ENCODE measurements at regions not wholly inside any gene's neighbourhood (a gene's known extent, or its start where the extent isn't known, plus 50 kb on each side); places are given as distances from the start of the nearest gene placed in this dataset.
"Not testable (repeated sequence)": the region's sequence is repeated elsewhere in the genome, so short reads cannot be mapped to it uniquely, and the experiment has no call there.

DNA sequence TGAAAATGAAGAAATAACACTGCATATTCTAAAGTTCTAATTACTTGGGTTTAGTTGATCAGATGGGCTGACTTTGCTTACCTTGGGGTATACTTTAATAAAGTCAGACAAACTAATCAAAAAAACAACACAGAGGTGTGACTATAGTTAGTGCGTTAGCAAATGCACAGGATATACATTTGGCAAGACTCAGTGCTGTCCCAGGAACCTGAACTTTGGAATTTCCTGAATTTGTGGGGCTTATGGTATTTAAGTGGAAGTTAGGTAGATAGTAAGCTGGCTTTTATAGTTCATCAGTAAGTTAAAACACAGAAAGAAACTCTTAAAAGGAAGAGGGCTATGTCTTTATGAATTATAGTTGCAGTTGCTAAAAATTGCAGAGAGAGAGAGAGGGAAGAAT, 302.6 kb upstream of the DDI1 start:
- no peak for DNase-seq

GRCh38 chr11:103735497-103736032, 300.9 kb upstream of the DDI1 start:
- no peak for DNase-seq

DNA sequence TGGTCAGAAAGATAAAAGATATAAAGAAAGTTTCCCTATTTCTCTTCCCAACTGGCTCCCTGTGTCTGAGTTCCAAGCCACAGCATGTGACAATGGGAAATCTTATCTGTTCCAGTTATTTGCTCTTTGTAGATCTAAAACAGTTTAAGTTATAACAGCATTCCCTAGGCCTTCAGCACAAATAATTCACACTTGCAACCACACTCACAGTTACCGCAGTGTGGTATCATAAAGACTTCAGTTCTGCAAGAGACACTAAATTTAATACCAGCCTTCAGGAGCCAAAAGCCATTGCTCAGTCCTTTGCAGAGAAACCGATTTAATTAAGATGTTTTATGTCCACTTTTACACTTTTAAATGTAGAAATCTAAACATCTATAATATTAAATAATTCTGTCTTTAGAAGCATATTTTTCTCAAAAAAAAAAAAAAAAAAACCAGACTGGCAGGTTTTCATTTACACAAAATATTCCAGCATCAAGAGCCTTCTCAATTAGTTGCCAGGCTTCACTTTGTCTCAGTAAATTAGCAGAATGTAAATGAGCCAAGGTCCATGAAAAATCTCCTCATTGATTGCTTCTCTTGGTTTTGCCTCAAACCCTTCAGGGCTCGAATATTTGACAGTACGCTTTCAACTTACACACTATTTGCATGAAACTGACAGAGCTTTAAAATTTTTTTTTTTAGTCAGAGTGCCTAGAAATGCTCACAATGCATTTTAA, 300.0 kb upstream of the DDI1 start:
- DNase-seq, result no peak

DNA sequence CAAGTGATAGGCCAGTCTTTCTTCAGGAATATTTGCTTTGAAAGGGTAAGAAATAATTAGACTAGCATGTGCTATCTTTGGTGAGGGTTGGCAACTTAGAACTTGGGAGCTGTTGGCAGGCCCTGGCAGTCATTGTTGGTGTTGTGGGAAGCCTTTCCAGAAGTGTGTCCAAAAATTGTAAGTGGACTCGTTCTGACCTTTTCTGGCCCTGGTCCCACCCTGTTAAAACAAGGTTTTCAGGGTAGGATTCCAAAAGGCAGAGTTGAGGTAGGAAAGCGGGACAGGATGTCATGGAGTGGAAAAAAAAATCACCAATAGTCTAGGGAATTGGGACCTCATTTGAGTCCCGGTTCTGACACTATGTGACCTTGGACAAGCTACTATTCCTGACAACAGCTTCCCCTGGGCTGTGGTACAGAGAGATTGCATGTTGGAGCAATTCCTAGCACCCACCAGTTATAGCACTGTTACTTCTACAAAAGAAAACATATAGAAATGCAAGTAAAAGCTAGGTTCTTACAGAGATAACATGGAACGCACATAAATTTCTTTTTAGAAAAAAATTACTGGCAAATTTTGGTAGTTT, 299.3 kb upstream of the DDI1 start:
- no peak for DNase-seq

DNA sequence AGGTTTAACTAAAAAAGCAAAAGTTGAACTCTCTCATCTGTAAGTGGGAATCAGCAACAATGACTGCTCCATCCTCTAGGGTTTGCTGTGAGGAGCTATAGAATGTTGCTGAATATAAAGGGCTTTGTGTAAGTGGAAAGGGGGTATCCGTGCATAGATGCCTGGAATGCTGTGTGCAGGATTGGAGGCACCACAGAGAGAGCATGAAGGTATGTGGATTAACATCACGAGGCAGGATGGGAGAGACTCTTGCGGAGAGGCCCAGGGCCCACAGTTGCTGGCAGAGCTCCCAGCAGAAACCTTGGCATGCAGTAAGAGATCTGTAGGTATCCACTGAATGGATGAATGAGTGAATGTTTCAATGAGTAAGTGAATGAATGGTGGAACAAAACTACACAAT, 298.7 kb upstream of the DDI1 start:
- no peak for DNase-seq

- DNase-seq, result not testable (repeated sequence)
These were observed 297.2 kb upstream of the DDI1 start for GRCh38 chr11:103739074-103739796.

GRCh38 chr11:103744496-103745153, 291.8 kb upstream of the DDI1 start:
- DNase-seq, result no peak

GRCh38 chr11:103749158-103749557, 287.3 kb upstream of the DDI1 start:
- DNase-seq, result no peak

DNA sequence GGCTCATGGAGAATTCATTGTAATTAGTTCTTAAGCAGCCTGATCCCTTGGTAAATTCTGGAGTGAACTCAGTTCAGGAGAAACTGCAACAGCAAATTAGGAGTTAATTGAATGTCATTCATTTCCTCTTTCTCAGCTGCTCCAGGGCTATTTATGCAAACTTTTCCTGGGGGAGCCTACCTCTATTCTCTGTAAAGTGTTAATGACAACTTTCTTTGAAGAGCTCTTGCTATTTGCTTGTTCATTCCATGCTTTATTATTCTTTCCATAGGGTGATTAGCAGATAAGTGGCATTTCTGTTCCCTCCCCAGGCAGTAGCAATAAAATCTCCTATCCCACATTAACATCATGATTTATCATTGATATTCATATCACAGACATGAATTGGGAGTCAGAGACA, 267.6 kb upstream of the DDI1 start:
- no peak for DNase-seq

DNA sequence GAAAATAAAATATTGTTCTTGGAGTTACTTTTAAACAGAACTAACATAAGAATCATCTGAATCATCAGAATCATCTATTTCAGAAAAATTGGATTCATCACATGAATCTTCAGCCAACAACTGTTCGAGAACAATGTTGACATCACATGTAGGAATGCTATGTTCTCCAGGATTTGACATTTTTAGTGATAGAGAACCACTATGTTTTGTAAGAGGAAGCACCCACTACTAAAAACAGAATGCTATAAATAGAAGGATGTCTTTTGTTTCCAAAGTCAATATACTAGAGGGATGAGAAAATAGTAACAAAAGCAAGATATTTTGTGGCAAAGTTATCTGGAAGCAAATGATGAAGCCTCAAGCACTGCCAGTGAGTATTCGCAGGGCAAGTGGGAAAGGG, 263.4 kb upstream of the DDI1 start:
- DNase-seq, result peak; percentile 38

DNA sequence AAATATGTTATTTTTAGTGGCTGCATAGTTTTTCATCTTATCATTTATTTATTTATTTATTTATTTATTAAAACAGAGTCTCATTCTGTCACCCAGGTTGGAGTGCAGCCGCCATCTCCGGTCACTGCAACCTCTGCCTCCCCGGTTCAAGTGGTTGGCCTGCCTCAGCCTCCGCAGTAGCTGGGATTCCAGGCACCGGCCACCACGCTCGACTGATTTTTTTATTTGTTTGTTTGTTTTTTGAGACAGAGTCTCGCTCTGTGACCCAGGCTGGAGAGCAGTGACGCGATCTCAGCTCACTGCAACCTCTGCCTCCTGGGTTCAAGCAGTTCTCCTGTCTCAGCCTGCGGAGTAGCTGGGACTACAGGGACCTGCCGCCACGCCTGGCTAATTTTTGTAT, 262.9 kb upstream of the DDI1 start:
- DNase-seq, result no peak

DNA sequence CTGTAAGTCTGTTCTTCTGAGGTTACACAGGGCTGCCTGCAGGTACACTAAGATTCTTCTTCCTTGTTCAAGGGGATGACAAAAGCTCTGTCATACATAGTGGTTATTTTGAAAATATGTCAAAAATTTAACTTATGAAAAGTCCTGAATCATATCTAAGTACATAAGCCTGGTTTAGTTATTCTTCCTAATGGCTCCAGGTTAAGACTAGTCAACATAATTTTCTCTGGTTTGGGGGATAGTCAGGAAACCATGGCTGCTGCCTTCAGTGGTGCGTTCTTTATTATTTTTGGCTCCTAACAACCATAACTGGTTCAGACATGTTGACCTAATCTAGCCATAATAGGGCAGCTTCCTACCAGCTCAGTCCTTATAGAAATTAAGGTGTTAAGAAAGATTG, 257.4 kb upstream of the DDI1 start:
- DNase-seq, result no peak

DNA sequence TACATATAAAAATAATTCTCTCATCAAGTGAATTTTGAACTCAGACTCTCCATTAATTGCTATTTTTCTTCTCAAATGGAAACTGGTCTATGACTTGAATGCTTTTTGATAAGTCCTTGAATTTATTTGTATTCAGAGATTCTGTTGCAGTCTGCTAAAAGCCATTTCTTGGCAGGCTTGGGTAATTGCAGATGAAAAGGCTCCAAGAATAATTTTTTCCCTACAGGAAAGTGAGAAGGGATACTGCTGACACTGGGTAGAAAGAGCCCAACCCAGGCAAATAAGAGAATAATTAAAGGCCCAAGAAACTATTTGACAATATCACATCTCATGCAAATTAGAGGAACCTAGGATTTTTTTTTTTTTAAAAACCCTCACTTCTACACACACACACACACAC, 246.5 kb upstream of the DDI1 start:
- DNase-seq, result peak; percentile 7

DNA sequence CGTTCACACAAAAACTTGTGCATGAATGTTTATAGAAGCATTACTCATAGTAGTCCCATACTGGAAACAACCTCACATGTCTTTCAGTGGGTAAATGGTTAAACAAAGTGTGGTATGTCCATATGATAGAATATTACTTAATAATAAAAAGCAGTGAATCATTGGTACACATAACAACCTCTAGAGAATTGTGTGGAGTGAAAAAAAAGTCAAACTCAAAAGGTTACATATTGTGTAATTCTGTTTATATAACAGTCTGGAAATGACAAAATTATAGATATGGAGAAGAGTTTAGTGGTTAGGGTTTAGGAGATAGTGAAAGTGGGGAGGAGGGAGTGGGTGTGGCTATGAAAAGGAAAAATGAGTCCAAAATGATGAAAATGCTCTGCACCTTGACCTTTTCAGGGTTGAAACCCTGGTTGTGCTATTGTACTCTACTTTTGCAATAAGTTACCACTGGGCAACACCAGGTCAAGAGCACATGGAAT, 243.4 kb upstream of the DDI1 start:
- no peak for DNase-seq

GRCh38 chr11:103794262-103794661, 242.2 kb upstream of the DDI1 start:
- no peak for DNase-seq

DNA sequence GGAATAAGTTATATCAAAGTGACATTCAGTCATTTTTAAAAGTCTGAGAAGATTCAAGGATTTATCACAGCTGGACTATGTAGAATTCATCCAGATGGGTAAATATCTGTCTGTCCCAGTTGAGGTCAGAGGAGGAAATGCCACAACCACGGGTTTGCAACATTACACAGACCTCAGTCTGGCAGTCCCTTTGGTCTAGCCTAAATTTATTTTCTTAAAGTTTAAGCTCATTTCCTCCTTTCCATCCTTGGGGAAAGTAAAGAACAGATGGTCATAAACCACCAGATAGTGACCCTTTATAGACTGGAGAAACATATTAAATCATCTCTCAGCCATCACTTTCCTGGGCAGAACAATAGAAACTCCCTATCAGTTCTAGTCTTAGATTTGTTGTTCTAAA, 238.4 kb upstream of the DDI1 start:
- DNase-seq, result peak; percentile 13

DNA sequence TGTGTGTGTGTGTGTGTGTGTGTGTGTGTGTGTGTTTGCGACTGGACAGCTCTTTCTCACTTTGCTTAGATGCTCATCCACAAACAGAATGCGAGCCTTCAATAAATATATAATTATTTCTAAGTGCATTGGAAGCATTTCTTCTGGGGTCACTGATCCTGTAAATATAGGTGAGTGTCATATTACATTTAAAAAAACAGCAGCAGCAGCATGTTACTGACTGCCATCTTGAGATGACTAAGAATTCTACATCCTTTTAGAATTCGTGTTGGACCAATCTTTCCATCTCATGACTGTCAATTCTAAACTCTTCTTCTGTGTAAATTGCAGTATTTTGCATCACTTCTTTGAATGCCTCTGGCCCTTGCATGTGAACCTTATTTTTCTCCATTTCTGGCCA, 238.0 kb upstream of the DDI1 start:
- DNase-seq, result no peak

- no peak for DNase-seq
These were observed 235.9 kb upstream of the DDI1 start for GRCh38 chr11:103800406-103801114.

GRCh38 chr11:103803062-103803461, 233.4 kb upstream of the DDI1 start:
- DNase-seq, result no peak

GRCh38 chr11:103805688-103806009, 230.8 kb upstream of the DDI1 start:
- no peak for DNase-seq

GRCh38 chr11:103806130-103806895, 230.1 kb upstream of the DDI1 start:
- no peak for DNase-seq

GRCh38 chr11:103807806-103808205, 228.6 kb upstream of the DDI1 start:
- DNase-seq, result no peak
